ENCODE measurements at regions not wholly inside any gene's neighbourhood (a gene's known extent, or its start where the extent isn't known, plus 50 kb on each side); places are given as distances from the start of the nearest gene placed in this dataset.

- no peak overlapping the region for H3K4me3 Mint-ChIP-seq
- H3K36me3 Mint-ChIP-seq (ENCODE audit: insufficient read depth), result no peaks in the 10 kb centered on the region
- no peak overlapping the region for H3K27ac Mint-ChIP-seq (ENCODE audit: low read depth)
- H3K27me3 Mint-ChIP-seq, result peaks cover 20% of the 10 kb centered on the region
- no peaks in the 10 kb centered on the region for H3K9me3 Mint-ChIP-seq
- no peak for DNase-seq (ENCODE audit: low spot score in 2 of 2)
- no peak for ATAC-seq (replicated peaks; ENCODE audit: extremely low read depth, poor library complexity, severe bottlenecking)
- no peaks in the 10 kb centered on the region for H3K4me1 Mint-ChIP-seq
Measured at GRCh38 chr21:45351061-45351460, 53.9 kb upstream of the COL18A1 start.

- no peaks in the 10 kb centered on the region for H3K4me1 Mint-ChIP-seq
- no peak for DNase-seq (ENCODE audit: low spot score in 2 of 2)
Measured at GRCh38 chr21:45351526-45352275, 53.3 kb upstream of the COL18A1 start.

GRCh38 chr21:45352621-45353139 is 52.3 kb upstream of the COL18A1 start:
- Mint-ChIP-seq H3K4me3 (no peak overlapping the region), H3K27me3 (peaks cover 37% of the 10 kb centered on the region), H3K36me3 (ENCODE audit: insufficient read depth) (no peaks in the 10 kb centered on the region), H3K9me3 (no peaks in the 10 kb centered on the region), H3K4me1 (no peaks in the 10 kb centered on the region), H3K27ac (ENCODE audit: low read depth) (no peak overlapping the region)
- DNase-seq (ENCODE audit: low spot score in 2 of 2) (no peak), ATAC-seq (replicated peaks; ENCODE audit: extremely low read depth, poor library complexity, severe bottlenecking) (no peak)

More at GRCh38 chr21:45351526-45352275, 53.3 kb upstream of the COL18A1 start:
- ATAC-seq (replicated peaks; ENCODE audit: extremely low read depth, poor library complexity, severe bottlenecking), result no peak
- H3K27me3 Mint-ChIP-seq, result peaks cover 27% of the 10 kb centered on the region
- H3K4me3 Mint-ChIP-seq, result no peak overlapping the region
- H3K36me3 Mint-ChIP-seq (ENCODE audit: insufficient read depth), result no peaks in the 10 kb centered on the region
- no peak overlapping the region for H3K27ac Mint-ChIP-seq (ENCODE audit: low read depth)
- H3K9me3 Mint-ChIP-seq, result no peaks in the 10 kb centered on the region

GRCh38 chr21:45353200-45353599 is 51.8 kb upstream of the COL18A1 start:
- Mint-ChIP-seq H3K4me1 (no peaks in the 10 kb centered on the region), H3K27ac (ENCODE audit: low read depth) (no peak overlapping the region), H3K4me3 (no peak overlapping the region), H3K27me3 (peaks cover 42% of the 10 kb centered on the region), H3K36me3 (ENCODE audit: insufficient read depth) (no peaks in the 10 kb centered on the region), H3K9me3 (no peaks in the 10 kb centered on the region)
- ATAC-seq (replicated peaks; ENCODE audit: extremely low read depth, poor library complexity, severe bottlenecking) (no peak), DNase-seq (ENCODE audit: low spot score in 2 of 2) (no peak)

GRCh38 chr21:45354970-45355369 is 50.0 kb upstream of the COL18A1 start:
- Mint-ChIP-seq H3K36me3 (ENCODE audit: insufficient read depth) (no peaks in the 10 kb centered on the region), H3K27me3 (peaks cover 55% of the 10 kb centered on the region), H3K9me3 (no peaks in the 10 kb centered on the region), H3K4me1 (no peaks in the 10 kb centered on the region), H3K27ac (ENCODE audit: low read depth) (no peak overlapping the region), H3K4me3 (no peak overlapping the region)
- DNase-seq (ENCODE audit: low spot score in 2 of 2) (no peak), ATAC-seq (replicated peaks; ENCODE audit: extremely low read depth, poor library complexity, severe bottlenecking) (no peak)
